GM12878 (cell line): ENCODE measurements at regions not wholly inside any gene's neighbourhood (a gene's known extent, or its start where the extent isn't known, plus 50 kb on each side); places are given as distances from the start of the nearest gene placed in this dataset.
"Not testable (repeated sequence)": the region's sequence is repeated elsewhere in the genome, so short reads cannot be mapped to it uniquely, and the experiment has no call there.

Source experiments
- ATAC-seq: fragments of 200-7000 bp; cut with Tn5 transposase; 3 replicates; pipeline ENCODE4 v1.9.1; 2020; ENCODE audit warnings: mild to moderate bottlenecking, moderate library complexity
- BruUV-seq: library from RNA; stranded (reverse); fragments of 400-500 nt; replicated peaks from 2 replicates; lab custom pipeline; 2021; lab: Mats Ljungman, UMichigan
- CTCF ChIA-PET: fragments of 300-600 bp; sonication (Branson Sonifier 250); formaldehyde crosslinking; extraction: SDS; loops from one replicate; lab custom pipeline; 2021; ENCODE audit warnings: inconsistent platforms; lab: Yijun Ruan, JAX
- POLR2A ChIA-PET: fragments of 350-600 bp; formaldehyde crosslinking; extraction: SDS; loops from one replicate; lab custom pipeline; 2021; ENCODE audit warnings: inconsistent platforms; lab: Charles Lee
- RAD21 ChIA-PET: fragments of 300-600 bp; sonication (Branson Sonifier 250); formaldehyde crosslinking; loops from one replicate; lab custom pipeline; 2023; ENCODE audit warnings: antibody characterized with exemption; ENCODE audit not compliant: unreplicated experiment; lab: Charles Lee
- SMC1A ChIA-PET: fragments of 300-600 bp; sonication (Branson Sonifier 250); formaldehyde crosslinking; loops from one replicate; lab custom pipeline; 2023; ENCODE audit not compliant: unreplicated experiment, uncharacterized antibody; lab: Charles Lee
- DNase-seq: peaks from one replicate; pipeline ENCODE4 v3.0.0-alpha.2; 2011; ENCODE audit warnings: low read depth, low spot score
- FAIRE-seq: peaks from 3 replicates; lab custom pipeline; 2011; peaks lifted over from hg19 to GRCh38; lab: Jason Lieb, UNC
- H2AFZ ChIP-seq: 2 replicates; pipeline ENCODE4 v1.6.0; 2011; ENCODE audit warnings: low read depth, low read length, control low read depth; ENCODE audit not compliant: control insufficient read depth
- H3K27ac ChIP-seq: 2 replicates; pipeline ENCODE4 v1.5.1; 2011; ENCODE audit warnings: control low read depth; ENCODE audit not compliant: control insufficient read depth, insufficient read depth
- H3K27me3 ChIP-seq, 2 experiments: replicated peaks in 1 of 2; 2 replicates each; pipeline versions ENCODE4 v1.6.0 to v1.6.1; 2011; ENCODE audit warnings: low read length in 1 of 2; ENCODE audit not compliant: control insufficient read depth in 2 of 2, insufficient read depth in 2 of 2
- H3K36me3 ChIP-seq, 2 experiments: 2 replicates each; pipeline ENCODE4 v1.5.1; 2011; ENCODE audit warnings: low read length in 1 of 2; ENCODE audit not compliant: control insufficient read depth in 2 of 2, insufficient read depth in 2 of 2
- H3K4me1 ChIP-seq: 2 replicates; pipeline ENCODE4 v1.6.1; 2011; ENCODE audit warnings: mild to moderate bottlenecking, low read length, moderate library complexity, mixed read lengths; ENCODE audit not compliant: control insufficient read depth, insufficient read depth
- H3K4me2 ChIP-seq: 2 replicates; pipeline ENCODE4 v1.6.0; 2011; ENCODE audit warnings: control low read depth; ENCODE audit not compliant: control insufficient read depth, insufficient read depth
- H3K4me3 ChIP-seq: fragments of 200-600 bp; sonication (generic); 2 replicates; pipeline ENCODE4 v1.5.1; 2016
- H3K79me2 ChIP-seq: 2 replicates; pipeline ENCODE4 v1.6.0; 2011; ENCODE audit warnings: low read length; ENCODE audit not compliant: control insufficient read depth, insufficient read depth
- H3K9ac ChIP-seq: 2 replicates; pipeline ENCODE4 v1.8.0; 2011; ENCODE audit warnings: low read length, control low read depth, mixed read lengths; ENCODE audit not compliant: control insufficient read depth, insufficient read depth
- H3K9me3 ChIP-seq: replicated peaks from 3 replicates; pipeline ENCODE4 v1.5.1; 2011; ENCODE audit warnings: mild to moderate bottlenecking, low read length; ENCODE audit not compliant: control insufficient read depth, insufficient read depth
- H4K20me1 ChIP-seq: 2 replicates; pipeline ENCODE4 v1.6.0; 2011; ENCODE audit not compliant: control insufficient read depth, insufficient read depth
- BACH1 ChIP-seq: fragments of 450-650 bp; IDR thresholded peaks from 2 replicates; pipeline ENCODE4 v1.6.1; 2017; ENCODE audit warnings: mild to moderate bottlenecking, borderline replicate concordance
- BHLHE40 ChIP-seq, 2 experiments: fragments of 450-650 bp in 1 of 2; IDR thresholded peaks; 2 replicates each; pipeline ENCODE4 v1.6.1; 2011 to 2017; ENCODE audit warnings: low read depth in 2 of 2, borderline replicate concordance in 1 of 2, improper control_type of control experiment in 1 of 2, low read length in 1 of 2, mild to moderate bottlenecking in 1 of 2
- CBFB ChIP-seq: IDR thresholded peaks from 2 replicates; pipeline ENCODE4 v1.6.1; 2016; ENCODE audit warnings: antibody characterized with exemption, low read depth
- CHD1 ChIP-seq: IDR thresholded peaks from 2 replicates; pipeline ENCODE4 v1.6.1; 2012; ENCODE audit warnings: low read depth, low read length, improper control_type of control experiment
- CHD4 ChIP-seq: fragments of 200-600 bp; sonication (generic); IDR thresholded peaks from 2 replicates; pipeline ENCODE4 v1.6.1; 2016; ENCODE audit warnings: mild to moderate bottlenecking
- DPF2 ChIP-seq: fragments of 450-650 bp; IDR thresholded peaks from 2 replicates; pipeline ENCODE4 v1.6.1; 2017; ENCODE audit warnings: mild to moderate bottlenecking
- EGR1 ChIP-seq, 2 experiments: IDR thresholded peaks; 1 replicate in 1 of 2; 2 replicates in 1 of 2; pipeline ENCODE4 v1.6.1; 2011 to 2012; ENCODE audit warnings: low read depth in 2 of 2, low read length in 2 of 2, borderline replicate concordance in 1 of 2, mild to moderate bottlenecking in 1 of 2, moderate library complexity in 1 of 2
- FOXK2 ChIP-seq: fragments of 450-650 bp; IDR thresholded peaks from 2 replicates; pipeline ENCODE4 v1.6.1; 2017; ENCODE audit warnings: mild to moderate bottlenecking, moderate library complexity
- MEF2A ChIP-seq: IDR thresholded peaks from 2 replicates; pipeline ENCODE4 v1.6.1; 2011; ENCODE audit warnings: low read depth, mild to moderate bottlenecking, low read length, moderate library complexity; ENCODE audit not compliant: insufficient read depth
- NRF1 ChIP-seq: conservative IDR thresholded peaks from 2 replicates; pipeline ENCODE4 v1.6.1; 2011; ENCODE audit warnings: mild to moderate bottlenecking, low read depth, low read length, improper control_type of control experiment
- RELA ChIP-seq: fragments of 450-650 bp; IDR thresholded peaks from 2 replicates; pipeline ENCODE4 v1.8.0; 2014; ENCODE audit warnings: borderline replicate concordance; ENCODE audit not compliant: partially characterized antibody
- SIX5 ChIP-seq: IDR thresholded peaks from 2 replicates; pipeline ENCODE4 v1.6.1; 2011; ENCODE audit warnings: mild to moderate bottlenecking, low read depth, low read length, moderate library complexity; ENCODE audit not compliant: severe bottlenecking
- WGBS: methylation state at CpG from one replicate; pipeline ENCODE4 v1.1.6; 2016; ENCODE audit warnings: low lambda C conversion rate; ENCODE audit not compliant: insufficient replicate concordance, insufficient coverage; ENCODE audit errors: missing lambda C conversion rate; 5-methylcytosine and 5-hydroxymethylcytosine counted together
- in situ Hi-C: fragments of 300-500 bp; cut with MboI; formaldehyde crosslinking; loops from 9 replicates; pipeline ENCODE4 v1.14.3; 2018; ENCODE audit warnings: mixed read lengths
- intact Hi-C: fragments of 100-400 bp; cut with micrococcal nuclease; formaldehyde crosslinking; loops from one replicate; pipeline ENCODE4 v1.14.2; 2022; ENCODE audit not compliant: unreplicated experiment

- TF ChIP-seq FOXK2 (no peak), SIX5 (no peak)
These were observed 161.5 kb upstream of the HEY2 start (continued) for GRCh38 chr6:125587666-125588632.

GRCh38 chr6:125591796-125592195 lies 157.6 kb upstream of the HEY2 start:
- BruUV-seq, H3K4me1 ChIP-seq, DNase-seq, POLR2A ChIA-PET, CTCF ChIA-PET, H4K20me1 ChIP-seq, H2AFZ ChIP-seq, H3K4me2 ChIP-seq, H3K9ac ChIP-seq, FAIRE-seq, in situ Hi-C loops, SMC1A ChIA-PET, H3K36me3 ChIP-seq, ATAC-seq, H3K9me3 ChIP-seq, H3K27me3 ChIP-seq, H3K27ac ChIP-seq, H3K79me2 ChIP-seq, intact Hi-C loops, RAD21 ChIA-PET, H3K4me3 ChIP-seq: not testable (repeated sequence)
- 0% methylated on average over 3 of the region's 3 CpGs for WGBS

- no peaks in the 10 kb centered on the region for H3K9me3 ChIP-seq
- no peak overlapping the region for H2AFZ ChIP-seq
- no peak overlapping the region for H3K4me2 ChIP-seq
- in situ Hi-C loops (no loop called here), intact Hi-C loops (no loop called here)
- H3K4me3 ChIP-seq = no peak overlapping the region
- no peaks in the 10 kb centered on the region for H3K79me2 ChIP-seq
- H3K27ac ChIP-seq = no peak overlapping the region
- H3K27me3 ChIP-seq = no peaks in the 10 kb centered on the region; a peak in 1 of 4 replicates
- POLR2A ChIA-PET = no interaction called here
- BruUV-seq = no TSS peak
- no peaks in the 10 kb centered on the region for H4K20me1 ChIP-seq
- RAD21 ChIA-PET = no interaction called here
- no peak overlapping the region for H3K9ac ChIP-seq
- no peaks in the 10 kb centered on the region for H3K36me3 ChIP-seq
- no peak for ATAC-seq
- DNase-seq = no peak
- H3K4me1 ChIP-seq = no peaks in the 10 kb centered on the region
- SMC1A ChIA-PET = no interaction called here
- CTCF ChIA-PET = interaction anchor here (1.0 kb wide), 1 partner anchor 160 kb away, joined by 5 read pairs; no protein-coding TSS in a partner anchor
- no peak for FAIRE-seq
- TF ChIP-seq EGR1 (IDR thresholded peaks at IDR 0.05; ENCODE audit: borderline replicate concordance in 1 of 2, low read depth in 2 of 2, low read length in 2 of 2) = no peak
- TF ChIP-seq BACH1 = no peak
- TF ChIP-seq NRF1 = no peak
- no peak for TF ChIP-seq CBFB
- TF ChIP-seq RELA = no peak
- no peak for TF ChIP-seq CHD1
- TF ChIP-seq MEF2A = no peak
- TF ChIP-seq DPF2 = no peak
- no peak for TF ChIP-seq BHLHE40 (IDR thresholded peaks at IDR 0.05; ENCODE audit: borderline replicate concordance in 1 of 2, low read depth in 2 of 2, low read length in 1 of 2)
- no peak for TF ChIP-seq CHD4
These were observed 155.7 kb upstream of the HEY2 start for GRCh38 chr6:125593746-125594145.
